OCI-LY7 (cell line): ENCODE measurements at regions not wholly inside any gene's neighbourhood (a gene's known extent, or its start where the extent isn't known, plus 50 kb on each side); places are given as distances from the start of the nearest gene placed in this dataset.
A peak's percentile ranks its signal among the peaks of the same experiment; 100 is the strongest.

Experiments used
- BruUV-seq: library from RNA; stranded (reverse); fragments of 400-500 nt; replicated peaks from 2 replicates; lab custom pipeline; 2021; lab: Mats Ljungman, UMichigan
- CTCF ChIA-PET: fragments of 300-600 bp; sonication (Branson Sonifier 250); formaldehyde crosslinking; loops from one replicate; lab custom pipeline; 2022; ENCODE audit warnings: antibody characterized with exemption; ENCODE audit not compliant: unreplicated experiment; lab: Charles Lee
- POLR2A ChIA-PET: fragments of 300-600 bp; sonication (Branson Sonifier 250); formaldehyde crosslinking; loops from one replicate; lab custom pipeline; 2022; ENCODE audit warnings: antibody characterized with exemption; lab: Charles Lee
- DNase-seq: peaks from one replicate; pipeline ENCODE4 v3.0.0-alpha.2; 2015; ENCODE audit warnings: low spot score
- H2AFZ ChIP-seq: fragments of 200-600 bp; sonication (generic), shearing (Covaris generic); 2 replicates; pipeline ENCODE4 v1.6.1; 2014; ENCODE audit warnings: mild to moderate bottlenecking, antibody characterized with exemption, low read length, moderate library complexity
- H3K27ac ChIP-seq: fragments of 200-600 bp; sonication (generic); 2 replicates; pipeline ENCODE4 v1.5.1; 2014; ENCODE audit warnings: mixed run types, low read depth, mild to moderate bottlenecking, moderate library complexity, low read length, inconsistent platforms; ENCODE audit not compliant: poor library complexity, severe bottlenecking
- H3K36me3 ChIP-seq: fragments of 200-600 bp; sonication (generic); 2 replicates; pipeline ENCODE4 v1.6.1; 2014; ENCODE audit warnings: mild to moderate bottlenecking, antibody characterized with exemption, low read length, moderate library complexity, mixed read lengths; ENCODE audit not compliant: insufficient read depth
- H3K4me1 ChIP-seq: fragments of 200-600 bp; sonication (generic); 2 replicates; pipeline ENCODE4 v1.5.1; 2014; ENCODE audit warnings: mild to moderate bottlenecking, low read length; ENCODE audit not compliant: insufficient read depth, poor library complexity, severe bottlenecking
- H3K4me2 ChIP-seq: fragments of 200-600 bp; sonication (generic); 2 replicates; pipeline ENCODE4 v1.6.1; 2014; ENCODE audit warnings: mild to moderate bottlenecking, low read length
- H3K4me3 ChIP-seq: fragments of 200-600 bp; sonication (generic); 2 replicates; pipeline ENCODE4 v1.5.1; 2014; ENCODE audit warnings: mild to moderate bottlenecking, low read depth, low read length; ENCODE audit not compliant: poor library complexity, severe bottlenecking
- H3K79me2 ChIP-seq: fragments of 200-600 bp; sonication (generic); 2 replicates; pipeline ENCODE4 v1.6.1; 2016; ENCODE audit warnings: low read depth, mild to moderate bottlenecking, low read length, moderate library complexity, mixed read lengths; ENCODE audit not compliant: insufficient read depth
- H3K9me2 ChIP-seq: fragments of 200-600 bp; sonication (generic); 2 replicates; pipeline ENCODE4 v1.6.1; 2016; ENCODE audit warnings: mild to moderate bottlenecking, low read length, mixed read lengths; ENCODE audit not compliant: insufficient read depth
- H3K9me3 ChIP-seq: fragments of 200-600 bp; sonication (generic); 2 replicates; pipeline ENCODE4 v1.6.1; 2014; ENCODE audit warnings: mild to moderate bottlenecking, mixed run types, low read length, mixed read lengths
- H4K20me1 ChIP-seq: fragments of 200-600 bp; sonication (generic); 2 replicates; pipeline ENCODE4 v1.6.1; 2014; ENCODE audit warnings: mild to moderate bottlenecking, antibody characterized with exemption, low read length, moderate library complexity, mixed read lengths; ENCODE audit not compliant: insufficient read depth
- CTCF ChIP-seq: fragments of 200-600 bp; sonication (generic); conservative IDR thresholded peaks from 2 replicates; pipeline ENCODE4 v1.5.1; 2014; ENCODE audit warnings: mild to moderate bottlenecking, antibody characterized with exemption, low read length, moderate library complexity, mixed read lengths
- EZH2phosphoT487 ChIP-seq: fragments of 200-600 bp; sonication (generic); IDR thresholded peaks from 2 replicates; pipeline ENCODE4 v1.6.1; 2018; ENCODE audit warnings: low read depth, borderline replicate concordance, mild to moderate bottlenecking, mixed run types, antibody characterized with exemption, low read length, moderate library complexity, mixed read lengths
- intact Hi-C: fragments of 100-400 bp; cut with micrococcal nuclease; formaldehyde crosslinking; loops from one replicate; pipeline ENCODE4 v1.10.0; 2022; ENCODE audit not compliant: unreplicated experiment

GRCh38 chr4:106522839-106523238 lies 154.3 kb upstream of the GIMD1 start:
- H3K36me3 ChIP-seq, result no peaks in the 10 kb centered on the region
- no TSS peak for BruUV-seq
- no peaks in the 10 kb centered on the region for H3K9me3 ChIP-seq
- ChIA-PET POLR2A (interaction anchor here (0.6 kb wide), 1 partner anchor 576 kb away, joined by 3 read pairs; no protein-coding TSS in a partner anchor), CTCF (no interaction called here)
- no peaks in the 10 kb centered on the region for H3K9me2 ChIP-seq
- no peaks in the 10 kb centered on the region for H4K20me1 ChIP-seq
- intact Hi-C loops, result no loop called here
- no peak for DNase-seq
- H3K27ac ChIP-seq, result no peak overlapping the region
- H3K4me2 ChIP-seq, result no peak overlapping the region
- no peaks in the 10 kb centered on the region for H3K4me1 ChIP-seq
- no peak overlapping the region for H3K4me3 ChIP-seq
- no peak overlapping the region for H2AFZ ChIP-seq
- no peaks in the 10 kb centered on the region for H3K79me2 ChIP-seq
- TF ChIP-seq EZH2phosphoT487 (no peak), CTCF (0 out of 2 replicates have a peak, but pooled peaks have one; percentile 15)

- TF ChIP-seq CTCF, result no peak
- TF ChIP-seq EZH2phosphoT487, result no peak
- no peak for DNase-seq
- H3K36me3 ChIP-seq, result no peaks in the 10 kb centered on the region
- H3K4me2 ChIP-seq, result no peak overlapping the region
- CTCF ChIA-PET, result no interaction called here
- no peaks in the 10 kb centered on the region for H3K79me2 ChIP-seq
- H3K9me3 ChIP-seq, result no peaks in the 10 kb centered on the region
- no peak overlapping the region for H3K27ac ChIP-seq
- POLR2A ChIA-PET, result no interaction called here
- H3K4me1 ChIP-seq, result no peaks in the 10 kb centered on the region
- no peak overlapping the region for H3K4me3 ChIP-seq
- intact Hi-C loops, result no loop called here
- H3K9me2 ChIP-seq, result no peaks in the 10 kb centered on the region
- BruUV-seq, result no TSS peak
- no peak overlapping the region for H2AFZ ChIP-seq
- no peaks in the 10 kb centered on the region for H4K20me1 ChIP-seq
Measured at GRCh38 chr4:106512706-106513105, 144.1 kb upstream of the GIMD1 start.

GRCh38 chr4:106507440-106507839 lies 138.9 kb upstream of the GIMD1 start:
- Histone ChIP-seq H3K9me3 (no peaks in the 10 kb centered on the region), H3K79me2 (no peaks in the 10 kb centered on the region), H4K20me1 (no peaks in the 10 kb centered on the region), H3K36me3 (no peaks in the 10 kb centered on the region), H3K4me3 (no peak overlapping the region), H3K27ac (no peak overlapping the region), H3K9me2 (no peaks in the 10 kb centered on the region), H2AFZ (no peak overlapping the region), H3K4me1 (no peaks in the 10 kb centered on the region), H3K4me2 (no peak overlapping the region)
- no peak for TF ChIP-seq EZH2phosphoT487
- TF ChIP-seq CTCF, result no peak
- DNase-seq, result no peak
- BruUV-seq, result no TSS peak
- intact Hi-C loops, result no loop called here
- POLR2A ChIA-PET, result no interaction called here
- CTCF ChIA-PET, result no interaction called here
